ENCODE measurements at regions not wholly inside any gene's neighbourhood (a gene's known extent, or its start where the extent isn't known, plus 50 kb on each side); places are given as distances from the start of the nearest gene placed in this dataset.
"Not testable (repeated sequence)": the region's sequence is repeated elsewhere in the genome, so short reads cannot be mapped to it uniquely, and the experiment has no call there.

- not testable (repeated sequence) for DNase-seq (ENCODE audit: low read depth, low spot score)
These were observed 118.6 kb downstream of the ATP6V0E2 start for GRCh38 chr7:149992366-149992765.

- not testable (repeated sequence) for DNase-seq (ENCODE audit: low read depth, low spot score)
These were observed 121.7 kb downstream of the ATP6V0E2 start for GRCh38 chr7:149995369-149996026.

GRCh38 chr7:150000780-150001599 is 127.2 kb downstream of the ATP6V0E2 start:
- not testable (repeated sequence) for DNase-seq (ENCODE audit: low read depth, low spot score)

- DNase-seq (ENCODE audit: low read depth, low spot score) = no peak
These were observed 129.6 kb downstream of the ATP6V0E2 start for GRCh38 chr7:150003304-150003810.

GRCh38 chr7:150003973-150004372 is 130.2 kb downstream of the ATP6V0E2 start:
- DNase-seq (ENCODE audit: low read depth, low spot score) = not testable (repeated sequence)

GRCh38 chr7:150004843-150005242 is 131.1 kb downstream of the ATP6V0E2 start:
- not testable (repeated sequence) for DNase-seq (ENCODE audit: low read depth, low spot score)

- not testable (repeated sequence) for DNase-seq (ENCODE audit: low read depth, low spot score)
These were observed 136.0 kb downstream of the ATP6V0E2 start for GRCh38 chr7:150009620-150010303.

GRCh38 chr7:150016651-150017189 is 143.0 kb downstream of the ATP6V0E2 start:
- not testable (repeated sequence) for DNase-seq (ENCODE audit: low read depth, low spot score)

GRCh38 chr7:150020210-150020609 is 146.4 kb downstream of the ATP6V0E2 start:
- not testable (repeated sequence) for DNase-seq (ENCODE audit: low read depth, low spot score)

GRCh38 chr7:150024550-150025490 is 151.1 kb downstream of the ATP6V0E2 start:
- not testable (repeated sequence) for DNase-seq (ENCODE audit: low read depth, low spot score)

- not testable (repeated sequence) for DNase-seq (ENCODE audit: low read depth, low spot score)
These were observed 152.0 kb downstream of the ATP6V0E2 start for GRCh38 chr7:150025802-150026201.

- not testable (repeated sequence) for DNase-seq (ENCODE audit: low read depth, low spot score)
These were observed 154.7 kb downstream of the ATP6V0E2 start for GRCh38 chr7:150028344-150029012.

- not testable (repeated sequence) for DNase-seq (ENCODE audit: low read depth, low spot score)
These were observed 155.2 kb downstream of the ATP6V0E2 start for GRCh38 chr7:150029013-150029389.

GRCh38 chr7:150031733-150032132 is 158.0 kb downstream of the ATP6V0E2 start:
- DNase-seq (ENCODE audit: low read depth, low spot score) = not testable (repeated sequence)

- not testable (repeated sequence) for DNase-seq (ENCODE audit: low read depth, low spot score)
These were observed 159.9 kb downstream of the ATP6V0E2 start for GRCh38 chr7:150033711-150034110.

GRCh38 chr7:150035769-150036168 is 162.0 kb downstream of the ATP6V0E2 start:
- not testable (repeated sequence) for DNase-seq (ENCODE audit: low read depth, low spot score)

- not testable (repeated sequence) for DNase-seq (ENCODE audit: low read depth, low spot score)
These were observed 165.3 kb downstream of the ATP6V0E2 start for GRCh38 chr7:150039061-150039460.

GRCh38 chr7:150042281-150042680 is 168.5 kb downstream of the ATP6V0E2 start:
- DNase-seq (ENCODE audit: low read depth, low spot score) = not testable (repeated sequence)

- not testable (repeated sequence) for DNase-seq (ENCODE audit: low read depth, low spot score)
These were observed 171.0 kb downstream of the ATP6V0E2 start for GRCh38 chr7:150044771-150045170.

- DNase-seq (ENCODE audit: low read depth, low spot score) = not testable (repeated sequence)
These were observed 171.8 kb downstream of the ATP6V0E2 start for GRCh38 chr7:150045596-150045995.

Data from activated CD4-positive, CD25-positive, alpha-beta regulatory T cell treated with anti-CD3 and anti-CD28 coated beads, Interleukin-2, amount 50 U/mL, for 16 hours (primary cell).